ENCODE measurements at regions not wholly inside any gene's neighbourhood (a gene's known extent, or its start where the extent isn't known, plus 50 kb on each side); places are given as distances from the start of the nearest gene placed in this dataset.

DNA sequence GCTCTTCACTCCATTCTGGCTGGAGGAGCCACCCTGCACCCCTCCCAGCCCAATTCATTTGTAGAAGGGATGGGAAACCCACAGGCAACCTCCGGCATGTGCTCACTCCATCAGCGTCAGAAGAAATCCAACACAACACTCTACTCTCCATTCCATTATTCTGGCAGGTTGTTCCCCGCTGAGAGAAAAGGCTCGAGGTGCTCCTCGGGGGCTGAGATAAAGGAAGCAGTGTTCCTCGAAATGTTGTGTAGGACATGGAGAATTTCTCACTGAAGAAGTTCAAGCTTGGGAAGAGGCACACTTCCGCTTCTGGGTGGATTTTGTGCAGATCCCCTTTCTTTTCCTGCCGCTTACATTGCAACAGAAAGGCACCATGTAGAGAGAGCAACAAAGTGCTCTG, 355.0 kb upstream of the CFAP20DC start:
- TF ChIP-seq, protein P1, sequence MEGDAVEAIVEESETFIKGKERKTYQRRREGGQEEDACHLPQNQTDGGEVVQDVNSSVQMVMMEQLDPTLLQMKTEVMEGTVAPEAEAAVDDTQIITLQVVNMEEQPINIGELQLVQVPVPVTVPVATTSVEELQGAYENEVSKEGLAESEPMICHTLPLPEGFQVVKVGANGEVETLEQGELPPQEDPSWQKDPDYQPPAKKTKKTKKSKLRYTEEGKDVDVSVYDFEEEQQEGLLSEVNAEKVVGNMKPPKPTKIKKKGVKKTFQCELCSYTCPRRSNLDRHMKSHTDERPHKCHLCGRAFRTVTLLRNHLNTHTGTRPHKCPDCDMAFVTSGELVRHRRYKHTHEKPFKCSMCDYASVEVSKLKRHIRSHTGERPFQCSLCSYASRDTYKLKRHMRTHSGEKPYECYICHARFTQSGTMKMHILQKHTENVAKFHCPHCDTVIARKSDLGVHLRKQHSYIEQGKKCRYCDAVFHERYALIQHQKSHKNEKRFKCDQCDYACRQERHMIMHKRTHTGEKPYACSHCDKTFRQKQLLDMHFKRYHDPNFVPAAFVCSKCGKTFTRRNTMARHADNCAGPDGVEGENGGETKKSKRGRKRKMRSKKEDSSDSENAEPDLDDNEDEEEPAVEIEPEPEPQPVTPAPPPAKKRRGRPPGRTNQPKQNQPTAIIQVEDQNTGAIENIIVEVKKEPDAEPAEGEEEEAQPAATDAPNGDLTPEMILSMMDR (IDR thresholded peaks at IDR 0.05; ENCODE audit: extremely low read depth, insufficient read depth, missing control alignments): no peak
- DNase-seq (ENCODE audit: low spot score): no peak
- in situ Hi-C loops (cut with MboI; ENCODE audit: low pct_unique_long_range_greater_than_20kb, low sequenced_read_pairs, unreplicated experiment): no loop called here

DNA sequence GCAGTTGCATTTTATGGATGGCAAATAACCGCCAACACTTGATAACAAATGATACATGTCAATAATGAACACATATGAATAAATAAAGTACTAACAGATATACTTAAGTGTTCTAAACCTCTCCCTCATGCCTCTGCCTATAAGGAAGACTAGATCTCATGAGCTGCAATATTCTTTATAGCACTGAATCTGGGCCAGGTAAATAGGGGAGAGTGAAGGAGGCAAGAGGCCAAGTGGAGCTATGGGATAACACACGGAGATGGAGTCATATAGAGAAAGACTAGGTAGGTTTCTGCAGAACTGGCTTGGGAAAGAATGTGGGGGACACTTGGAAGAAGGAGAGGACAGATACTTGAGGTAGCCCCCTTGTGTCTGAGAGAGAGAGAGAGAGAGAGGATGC, 354.2 kb upstream of the CFAP20DC start:
- DNase-seq (ENCODE audit: low spot score): no peak
- in situ Hi-C loops (cut with MboI; ENCODE audit: low pct_unique_long_range_greater_than_20kb, low sequenced_read_pairs, unreplicated experiment): no loop called here
- TF ChIP-seq, protein P1 (IDR thresholded peaks at IDR 0.05; ENCODE audit: extremely low read depth, insufficient read depth, missing control alignments): no peak

DNA sequence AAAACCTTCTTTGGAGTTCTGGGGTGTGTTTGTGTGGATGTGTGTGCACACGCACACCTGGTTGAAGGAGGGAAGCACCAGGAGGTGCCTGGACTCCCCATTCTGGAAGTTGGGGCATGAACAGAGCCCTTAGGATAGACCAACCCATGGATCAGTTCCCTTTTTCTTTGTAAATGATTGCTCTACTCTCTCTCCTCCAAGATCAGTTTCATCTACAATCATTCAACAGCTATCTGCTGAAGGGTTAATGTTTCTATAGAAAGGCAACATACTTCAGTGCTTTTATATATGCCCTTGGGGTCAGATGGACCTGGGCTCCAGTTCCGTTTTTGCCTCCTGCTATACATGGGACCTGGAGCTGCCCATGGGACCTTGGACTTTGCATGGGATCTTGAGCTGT, 352.1 kb upstream of the CFAP20DC start:
- in situ Hi-C loops (cut with MboI; ENCODE audit: low pct_unique_long_range_greater_than_20kb, low sequenced_read_pairs, unreplicated experiment): no loop called here
- DNase-seq (ENCODE audit: low spot score): no peak
- TF ChIP-seq, protein P1 (IDR thresholded peaks at IDR 0.05; ENCODE audit: extremely low read depth, insufficient read depth, missing control alignments): no peak

DNA sequence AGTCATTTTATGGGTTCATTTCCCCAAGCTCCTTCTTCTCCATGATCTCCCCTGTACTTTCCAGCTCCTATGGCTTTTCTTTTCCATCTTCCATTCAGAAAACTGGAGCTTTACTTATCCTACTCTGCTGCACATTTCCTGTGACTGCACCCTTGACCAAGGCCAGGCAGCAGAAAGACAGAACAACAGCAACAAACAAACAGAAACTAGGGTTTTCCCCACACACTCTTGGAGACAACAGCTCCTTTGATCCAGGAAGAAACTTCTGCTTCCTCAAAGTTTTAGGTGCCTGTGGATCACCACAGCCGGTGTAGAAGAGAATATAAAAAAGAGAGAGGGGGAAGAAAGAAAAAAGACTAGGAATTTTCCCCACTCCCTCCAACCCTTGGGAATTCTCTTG, 342.3 kb upstream of the CFAP20DC start:
- in situ Hi-C loops (cut with MboI; ENCODE audit: low pct_unique_long_range_greater_than_20kb, low sequenced_read_pairs, unreplicated experiment): no loop called here
- no peak for DNase-seq (ENCODE audit: low spot score)
- TF ChIP-seq, protein P1 (IDR thresholded peaks at IDR 0.05; ENCODE audit: extremely low read depth, insufficient read depth, missing control alignments): no peak

DNA sequence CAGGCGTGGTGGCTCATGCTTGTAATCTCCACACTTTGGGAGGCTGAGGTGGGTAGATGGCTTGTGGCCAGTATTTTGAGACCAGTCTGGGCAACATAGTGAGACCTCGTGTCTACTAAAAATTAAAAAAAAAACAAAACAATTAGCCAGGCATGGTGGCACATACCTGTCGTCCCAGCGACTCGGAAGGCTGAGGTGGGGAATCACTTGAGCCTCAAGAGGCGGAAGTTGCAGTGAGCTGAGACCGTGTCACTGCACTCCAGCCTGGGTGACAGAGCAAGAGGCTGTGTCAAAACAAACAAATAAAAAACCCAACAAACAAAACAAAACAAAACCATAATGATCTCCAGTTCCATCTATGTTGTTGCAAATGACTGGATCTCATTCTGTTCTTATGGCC, 341.3 kb upstream of the CFAP20DC start:
- in situ Hi-C loops (cut with MboI; ENCODE audit: low pct_unique_long_range_greater_than_20kb, low sequenced_read_pairs, unreplicated experiment): no loop called here
- DNase-seq (ENCODE audit: low spot score): no peak
- TF ChIP-seq, protein P1 (IDR thresholded peaks at IDR 0.05; ENCODE audit: extremely low read depth, insufficient read depth, missing control alignments): no peak

DNA sequence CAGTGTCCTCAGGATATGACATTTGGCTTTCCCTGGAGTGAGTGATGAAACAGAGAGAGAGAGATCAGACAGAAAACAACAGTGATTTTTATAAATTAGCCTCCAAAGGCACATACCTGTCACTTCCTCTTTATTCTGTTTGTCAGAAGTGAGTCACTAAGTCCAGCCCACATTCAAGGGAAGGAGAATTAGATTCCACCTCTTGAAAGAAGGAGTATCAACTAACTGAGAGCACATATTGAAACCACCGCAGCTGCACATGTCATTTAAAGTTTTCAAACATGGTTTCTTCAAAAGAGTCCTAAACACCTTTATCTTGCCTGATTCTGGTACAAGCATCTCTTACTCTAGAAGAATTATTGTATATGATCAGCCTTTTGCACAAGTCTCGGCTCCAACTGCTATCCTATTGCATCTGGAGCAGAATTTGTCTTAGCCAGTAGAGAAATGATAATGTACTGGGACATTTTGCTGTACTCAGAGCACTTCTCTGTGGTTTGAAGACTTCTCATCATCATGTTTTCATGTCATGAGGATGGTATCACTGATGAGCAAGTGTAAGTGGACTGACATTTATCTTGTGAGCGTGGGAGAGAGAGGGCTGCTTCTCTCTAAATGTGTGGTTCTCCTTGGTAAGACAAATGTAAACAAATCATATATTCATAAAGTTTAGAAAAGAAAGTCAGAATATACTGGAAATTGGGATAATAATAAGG, 338.9 kb upstream of the CFAP20DC start:
- TF ChIP-seq, protein P1 (IDR thresholded peaks at IDR 0.05; ENCODE audit: extremely low read depth, insufficient read depth, missing control alignments): no peak
- peak; percentile 42 for DNase-seq (ENCODE audit: low spot score)
- in situ Hi-C loops (cut with MboI; ENCODE audit: low pct_unique_long_range_greater_than_20kb, low sequenced_read_pairs, unreplicated experiment): no loop called here

Measured in GM13977 (cell line).